Smooth muscle cell (in vitro differentiated cells): ENCODE measurements at regions not wholly inside any gene's neighbourhood (a gene's known extent, or its start where the extent isn't known, plus 50 kb on each side); places are given as distances from the start of the nearest gene placed in this dataset.

Source experiments
- DNase-seq: peaks from one replicate; lab custom pipeline; 2025; ENCODE audit not compliant: unreplicated experiment; lab: John Stamatoyannopoulos, UW
- H2AFZ ChIP-seq: fragments of 200-600 bp; sonication (generic); 2 replicates; pipeline ENCODE4 v1.6.0; 2016; ENCODE audit warnings: antibody characterized with exemption, low read depth, mild to moderate bottlenecking
- H3F3A ChIP-seq: fragments of 200-600 bp; sonication (generic); 2 replicates; pipeline ENCODE4 v1.6.0; 2017; ENCODE audit warnings: antibody characterized with exemption, low read depth
- H3K27ac ChIP-seq: fragments of 200-600 bp; sonication (generic); 2 replicates; pipeline ENCODE4 v1.5.1; 2016; ENCODE audit warnings: low read depth, mild to moderate bottlenecking
- H3K27me3 ChIP-seq: fragments of 200-600 bp; sonication (generic); 2 replicates; pipeline ENCODE4 v1.6.1; 2016; ENCODE audit warnings: low read depth, mild to moderate bottlenecking
- H3K36me3 ChIP-seq: fragments of 200-600 bp; sonication (generic); 2 replicates; pipeline ENCODE4 v1.5.1; 2016; ENCODE audit warnings: low read depth
- H3K4me1 ChIP-seq: fragments of 200-600 bp; sonication (generic); 2 replicates; pipeline ENCODE4 v1.5.1; 2016; ENCODE audit warnings: low read depth
- H3K4me2 ChIP-seq: fragments of 200-600 bp; sonication (generic); 2 replicates; pipeline ENCODE4 v1.6.0; 2016; ENCODE audit warnings: mild to moderate bottlenecking
- H3K4me3 ChIP-seq: fragments of 200-600 bp; sonication (generic); 2 replicates; pipeline ENCODE4 v1.5.1; 2016; ENCODE audit warnings: mild to moderate bottlenecking
- H3K79me2 ChIP-seq: fragments of 200-600 bp; sonication (generic); 2 replicates; pipeline ENCODE4 v1.6.0; 2016; ENCODE audit warnings: low read depth, mild to moderate bottlenecking
- H3K9ac ChIP-seq: fragments of 200-600 bp; sonication (generic); 2 replicates; pipeline ENCODE4 v1.6.0; 2016; ENCODE audit warnings: low read depth
- H3K9me3 ChIP-seq: fragments of 200-600 bp; sonication (generic); replicated peaks from 2 replicates; pipeline ENCODE4 v1.5.1; 2016; ENCODE audit warnings: low read depth
- H4K20me1 ChIP-seq: fragments of 200-600 bp; sonication (generic); 2 replicates; pipeline ENCODE4 v1.6.0; 2016; ENCODE audit warnings: low read depth
- CTCF ChIP-seq: fragments of 200-600 bp; sonication (generic); IDR thresholded peaks from 2 replicates; pipeline ENCODE4 v1.5.1; 2017; ENCODE audit warnings: borderline replicate concordance, mild to moderate bottlenecking, antibody characterized with exemption; ENCODE audit not compliant: insufficient read depth, poor library complexity, severe bottlenecking
- WGBS: methylation state at CpG from one replicate; pipeline ENCODE4 v1.1.7; 2016; ENCODE audit warnings: low lambda C conversion rate; 5-methylcytosine and 5-hydroxymethylcytosine counted together

DNA sequence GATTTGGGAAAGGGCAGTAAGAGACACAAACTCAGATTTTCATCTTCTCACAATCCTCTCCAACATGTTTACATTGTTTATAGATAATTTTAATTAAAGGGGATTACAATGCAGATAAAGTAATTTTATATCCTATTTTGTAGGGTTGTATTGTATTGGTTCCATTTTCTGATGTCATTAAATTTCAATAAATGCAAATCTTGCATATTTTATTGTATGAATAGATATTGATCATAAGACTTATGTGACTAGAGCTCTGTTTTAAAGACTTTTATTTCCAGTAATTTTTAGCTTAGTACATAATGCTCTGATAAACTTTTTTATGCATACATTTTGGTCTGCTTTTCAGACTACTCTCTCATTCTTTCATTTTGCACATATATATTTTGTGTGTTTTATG lies 819.6 kb downstream of the TSN start:
- no peaks in the 10 kb centered on the region for H3K27me3 ChIP-seq
- H3F3A ChIP-seq = no peaks in the 10 kb centered on the region
- H4K20me1 ChIP-seq = no peaks in the 10 kb centered on the region
- TF ChIP-seq CTCF = no peak
- H3K79me2 ChIP-seq = no peaks in the 10 kb centered on the region
- no peak overlapping the region for H3K9ac ChIP-seq
- H2AFZ ChIP-seq = no peak overlapping the region
- no peak for DNase-seq
- H3K27ac ChIP-seq = no peak overlapping the region
- no peaks in the 10 kb centered on the region for H3K4me1 ChIP-seq
- H3K4me3 ChIP-seq = no peak overlapping the region
- H3K9me3 ChIP-seq = no peaks in the 10 kb centered on the region
- H3K36me3 ChIP-seq = no peaks in the 10 kb centered on the region
- H3K4me2 ChIP-seq = no peak overlapping the region

DNA sequence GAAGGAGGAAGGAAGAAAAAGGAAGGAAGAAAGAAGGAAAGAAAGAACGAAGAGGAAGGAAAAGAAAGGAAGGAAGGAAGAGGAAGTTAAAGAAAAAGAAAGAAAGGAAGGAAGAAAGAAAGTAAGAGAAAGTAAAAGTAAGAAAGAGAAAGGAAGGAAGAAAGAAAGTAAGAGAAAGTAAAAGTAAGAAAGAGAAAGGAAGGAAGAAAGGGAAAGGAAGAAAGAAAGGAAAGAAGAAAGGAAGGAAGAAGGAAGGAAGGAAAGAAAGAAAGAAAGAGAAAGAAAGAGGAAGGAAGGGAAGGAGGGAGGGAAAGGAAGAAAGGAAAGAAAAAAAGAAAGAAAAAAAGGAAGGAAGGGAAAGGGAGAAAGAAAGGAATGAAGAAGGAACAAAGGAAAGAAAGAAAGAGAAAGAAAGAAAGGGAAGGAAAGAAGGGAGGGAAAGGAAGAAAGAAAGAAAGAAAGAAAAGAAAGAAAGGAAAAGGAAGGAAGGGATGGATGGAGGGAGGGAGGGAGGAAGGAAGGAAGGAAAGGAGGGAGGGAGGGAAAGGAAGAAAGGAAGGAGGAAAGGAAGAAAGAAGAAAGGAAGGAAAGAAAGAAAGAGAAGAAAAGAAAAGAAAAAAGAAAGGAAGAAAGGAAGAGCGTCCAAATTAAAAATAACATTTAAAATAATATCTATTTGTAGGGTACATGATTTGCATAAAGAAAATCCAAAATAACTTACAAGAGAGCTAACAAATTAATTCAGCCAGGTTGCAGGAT lies 827.9 kb downstream of the TSN start:
- no peak overlapping the region for H3K4me3 ChIP-seq
- DNase-seq = no peak

DNA sequence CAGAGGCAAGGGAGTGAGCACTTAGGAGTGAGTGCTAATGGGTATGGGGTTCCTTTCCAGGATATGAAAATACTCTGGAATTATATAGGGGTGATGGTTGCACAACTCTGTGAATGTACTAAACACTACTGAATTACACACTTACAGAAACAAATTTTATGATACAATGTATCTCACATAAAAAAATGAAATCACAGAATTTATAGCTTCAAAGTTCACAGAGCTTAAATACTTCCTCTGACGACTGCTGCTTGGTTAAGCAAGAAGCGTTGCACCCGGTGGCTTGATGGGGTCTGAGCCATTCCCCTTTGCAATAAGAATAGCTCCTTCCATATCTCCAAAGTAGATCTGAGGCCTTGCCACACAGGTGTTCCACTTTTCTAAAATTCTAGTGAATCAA lies 835.1 kb downstream of the TSN start:
- H3K4me3 ChIP-seq = no peak overlapping the region
- H3K27ac ChIP-seq = no peak overlapping the region
- H4K20me1 ChIP-seq = no peaks in the 10 kb centered on the region
- H3K9ac ChIP-seq = no peak overlapping the region
- no peak for TF ChIP-seq CTCF
- no peaks in the 10 kb centered on the region for H3K36me3 ChIP-seq
- no peak for DNase-seq
- no peaks in the 10 kb centered on the region for H3K9me3 ChIP-seq
- H3K27me3 ChIP-seq = no peaks in the 10 kb centered on the region
- 88% methylated on average over 3 of the region's 3 CpGs for WGBS
- no peak overlapping the region for H2AFZ ChIP-seq
- no peak overlapping the region for H3K4me2 ChIP-seq
- no peaks in the 10 kb centered on the region for H3K79me2 ChIP-seq
- H3F3A ChIP-seq = no peaks in the 10 kb centered on the region
- no peaks in the 10 kb centered on the region for H3K4me1 ChIP-seq

More for the DNA sequence above, 827.9 kb downstream of the TSN start:
- Histone ChIP-seq H3K9ac (no peak overlapping the region), H2AFZ (no peak overlapping the region), H3K27ac (no peak overlapping the region), H3F3A (no peaks in the 10 kb centered on the region), H3K4me2 (no peak overlapping the region), H3K27me3 (no peaks in the 10 kb centered on the region), H3K36me3 (no peaks in the 10 kb centered on the region), H4K20me1 (no peaks in the 10 kb centered on the region), H3K4me1 (no peaks in the 10 kb centered on the region), H3K79me2 (no peaks in the 10 kb centered on the region), H3K9me3 (no peaks in the 10 kb centered on the region)
- 80% methylated on average over 2 of the region's 2 CpGs for WGBS
- no peak for TF ChIP-seq CTCF

DNA sequence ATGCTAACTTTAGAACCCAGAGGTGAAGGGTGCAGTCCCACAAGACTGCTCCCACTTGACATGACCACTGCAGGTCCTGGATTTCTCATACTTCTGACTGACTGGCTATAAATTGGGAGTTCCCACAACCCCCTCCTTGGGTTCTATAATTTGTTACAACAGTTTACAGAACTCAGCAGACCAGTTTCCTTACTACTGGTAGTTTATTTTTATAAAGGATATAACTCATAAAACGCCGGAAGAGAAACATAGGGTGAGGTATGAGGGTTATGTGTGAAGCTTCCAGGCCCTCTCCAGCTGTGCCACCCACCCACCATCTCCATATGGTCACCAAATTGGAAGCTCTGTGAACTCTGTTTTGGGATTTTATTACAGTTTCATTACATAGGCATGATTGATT lies 839.6 kb downstream of the TSN start:
- 84% methylated on average over 2 of the region's 2 CpGs for WGBS

More for the DNA sequence above, 839.6 kb downstream of the TSN start:
- H3K36me3 ChIP-seq = no peaks in the 10 kb centered on the region
- TF ChIP-seq CTCF = no peak
- no peaks in the 10 kb centered on the region for H3K27me3 ChIP-seq
- H3F3A ChIP-seq = no peaks in the 10 kb centered on the region
- no peak overlapping the region for H2AFZ ChIP-seq
- no peaks in the 10 kb centered on the region for H4K20me1 ChIP-seq
- H3K27ac ChIP-seq = no peak overlapping the region
- H3K4me3 ChIP-seq = no peak overlapping the region
- H3K9me3 ChIP-seq = no peaks in the 10 kb centered on the region
- no peaks in the 10 kb centered on the region for H3K4me1 ChIP-seq
- H3K4me2 ChIP-seq = no peak overlapping the region
- no peaks in the 10 kb centered on the region for H3K79me2 ChIP-seq
- no peak for DNase-seq
- H3K9ac ChIP-seq = no peak overlapping the region
